HG03354 (cell line): ENCODE measurements at regions not wholly inside any gene's neighbourhood (a gene's known extent, or its start where the extent isn't known, plus 50 kb on each side); places are given as distances from the start of the nearest gene placed in this dataset.
A peak's percentile ranks its signal among the peaks of the same experiment; 100 is the strongest.
"Not testable (repeated sequence)": the region's sequence is repeated elsewhere in the genome, so short reads cannot be mapped to it uniquely, and the experiment has no call there.

Experiments
- ATAC-seq: cut with Tn5 transposase; IDR thresholded peaks from one replicate; pipeline ENCODE4 v1.9.1; 2021; ENCODE audit warnings: mild to moderate bottlenecking; ENCODE audit not compliant: unreplicated experiment, poor library complexity, severe bottlenecking

DNA sequence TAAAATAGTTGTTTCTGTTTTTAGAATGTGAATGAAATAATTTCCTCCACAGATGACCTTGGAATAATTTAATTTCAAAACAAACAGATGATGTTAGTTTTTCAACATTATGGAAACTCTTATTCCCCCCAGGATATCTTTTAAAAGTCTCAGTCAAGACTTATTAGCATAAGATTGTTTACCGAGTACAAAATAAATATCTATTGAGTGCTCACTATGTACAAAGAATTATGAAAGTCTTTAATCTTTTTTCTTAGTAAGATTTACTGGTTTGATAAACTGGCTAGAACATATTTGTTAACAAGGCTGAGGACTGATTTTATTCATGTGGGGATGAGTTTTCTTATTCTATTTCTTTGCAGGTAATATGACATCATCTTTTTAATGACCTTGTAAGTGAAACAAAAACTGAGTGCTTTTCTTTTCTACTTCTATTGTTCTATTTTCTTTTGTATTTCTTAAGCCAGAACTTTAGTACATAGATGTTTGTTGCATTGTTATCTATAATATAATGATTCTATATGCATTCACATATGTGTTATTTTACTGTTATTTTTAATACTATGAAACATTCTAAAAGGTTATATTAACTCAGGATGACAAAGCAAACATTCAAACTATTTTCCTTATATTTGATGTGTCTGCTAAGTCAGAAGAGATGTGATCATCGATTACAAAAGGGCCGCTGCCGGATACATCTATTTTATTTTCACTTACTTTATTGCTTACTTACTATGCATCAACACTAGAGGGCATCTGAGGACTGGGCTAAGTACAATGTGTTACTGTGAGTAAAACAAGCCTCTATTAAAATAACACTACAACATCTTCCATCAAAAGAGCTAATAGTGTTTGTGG is 111.0 kb upstream of the ARHGAP42 start:
- peak; percentile 90 for ATAC-seq

DNA sequence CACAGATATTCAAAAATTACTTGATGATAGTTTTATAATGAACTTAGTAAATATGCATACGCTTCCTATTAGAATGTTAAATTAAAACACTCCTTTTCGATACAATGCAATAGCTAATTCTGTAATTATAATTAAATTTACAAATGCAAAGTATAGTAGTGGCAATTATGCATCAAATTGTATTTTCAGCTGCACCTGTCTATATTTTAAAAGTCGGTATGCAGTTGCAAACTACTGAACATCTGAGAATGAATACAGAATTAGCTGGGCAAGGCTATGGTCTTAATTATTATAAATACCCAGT is 110.4 kb upstream of the ARHGAP42 start:
- no peak for ATAC-seq

DNA sequence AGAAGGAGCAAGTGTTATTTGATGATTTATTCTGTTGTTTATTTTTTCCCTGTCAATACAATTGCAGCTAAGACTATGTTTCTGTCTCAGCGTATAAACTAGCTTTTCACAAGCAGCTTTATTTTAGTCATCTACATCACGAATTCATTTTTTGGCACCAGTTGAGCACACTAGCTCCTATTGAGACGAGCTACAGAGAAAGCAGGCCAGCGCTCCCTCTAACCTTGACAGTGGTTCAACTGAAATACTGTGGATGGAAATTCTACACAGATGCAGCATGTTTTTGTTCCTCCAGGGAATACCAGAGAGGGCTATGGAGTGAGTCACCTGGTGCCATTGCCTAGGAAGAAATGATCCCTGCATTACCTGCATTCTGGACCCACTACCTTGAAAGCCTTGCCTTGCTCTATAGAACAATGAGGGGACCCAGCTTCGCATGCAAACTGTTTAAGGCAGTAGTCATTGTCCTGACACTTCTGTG is 108.2 kb upstream of the ARHGAP42 start:
- no peak for ATAC-seq

DNA sequence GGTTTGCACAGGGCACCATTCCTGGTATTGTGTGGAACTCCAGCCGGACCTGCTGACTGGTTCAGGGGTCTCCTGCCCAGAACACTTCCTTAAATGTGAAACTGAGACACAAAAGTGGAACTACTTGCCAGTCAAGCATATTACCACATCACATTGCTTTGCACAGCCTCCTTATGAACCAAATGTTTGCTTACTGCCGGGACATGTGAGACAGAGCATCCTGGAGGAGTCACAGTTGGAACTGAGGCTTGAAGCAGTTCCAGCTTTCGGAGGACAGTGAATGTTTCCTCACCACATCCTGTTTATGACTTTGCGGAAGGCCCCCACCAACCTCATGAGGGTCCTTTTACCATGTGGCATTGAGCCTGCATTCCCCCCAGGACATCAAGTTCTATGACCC is 105.8 kb upstream of the ARHGAP42 start:
- ATAC-seq, result no peak

DNA sequence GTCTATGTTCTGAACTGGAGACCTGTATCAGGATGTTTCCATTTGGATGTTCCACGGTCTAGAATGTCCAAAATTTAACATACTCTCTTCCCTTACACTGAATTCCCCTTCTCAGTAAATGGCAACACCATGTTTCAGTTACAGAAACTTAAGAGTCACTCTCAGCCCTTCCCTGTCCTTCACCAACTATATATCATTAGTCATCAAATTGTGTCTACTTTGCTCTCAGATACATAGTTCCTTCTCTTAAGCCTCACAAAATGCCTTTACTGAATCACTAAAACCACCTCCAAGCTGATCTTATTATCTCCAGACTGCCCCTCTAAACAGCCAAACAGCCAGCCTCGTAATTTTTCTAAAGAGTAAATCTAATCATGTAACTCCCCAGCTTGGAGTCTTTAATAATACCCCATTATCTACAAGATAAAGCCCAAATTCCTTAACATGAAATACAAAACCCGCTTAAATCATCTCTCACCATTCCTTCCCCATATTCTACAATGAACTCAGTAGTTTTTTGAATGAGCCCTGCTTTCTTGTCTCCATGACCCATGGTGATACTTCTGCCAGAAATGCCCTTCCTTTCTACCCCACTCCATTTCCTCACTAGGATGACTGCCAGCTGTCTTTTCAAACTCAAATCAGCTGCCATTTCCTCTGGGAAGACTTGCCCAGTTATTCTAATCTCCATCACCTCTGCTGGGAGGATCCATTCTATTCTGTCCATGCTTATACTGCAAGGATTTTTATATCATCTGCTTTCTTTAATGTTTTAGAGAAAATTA is 102.7 kb upstream of the ARHGAP42 start:
- ATAC-seq, result no peak

DNA sequence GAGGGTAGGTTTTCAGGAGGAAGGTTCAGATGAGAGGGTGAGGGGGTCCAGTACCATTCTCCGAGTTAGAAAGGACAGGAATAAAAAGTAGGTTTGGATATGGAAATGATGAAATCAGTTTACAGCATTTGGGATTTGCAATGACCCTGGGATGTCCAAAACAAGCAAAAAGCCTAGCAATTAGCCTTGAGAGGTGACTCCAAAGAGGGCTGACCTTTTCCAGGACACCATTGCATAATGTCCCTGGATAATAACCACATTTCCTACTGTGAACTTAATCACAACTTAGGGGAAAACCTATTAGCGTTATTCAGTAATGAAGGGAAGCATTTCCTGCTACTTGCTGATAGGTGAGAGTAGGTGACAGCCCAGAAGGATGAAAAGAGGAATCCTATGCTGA is 101.4 kb upstream of the ARHGAP42 start:
- ATAC-seq, result no peak

GRCh38 chr11:100586361-100587101 is 100.6 kb upstream of the ARHGAP42 start:
- ATAC-seq, result no peak

GRCh38 chr11:100592619-100593260 is 94.3 kb upstream of the ARHGAP42 start:
- no peak for ATAC-seq

DNA sequence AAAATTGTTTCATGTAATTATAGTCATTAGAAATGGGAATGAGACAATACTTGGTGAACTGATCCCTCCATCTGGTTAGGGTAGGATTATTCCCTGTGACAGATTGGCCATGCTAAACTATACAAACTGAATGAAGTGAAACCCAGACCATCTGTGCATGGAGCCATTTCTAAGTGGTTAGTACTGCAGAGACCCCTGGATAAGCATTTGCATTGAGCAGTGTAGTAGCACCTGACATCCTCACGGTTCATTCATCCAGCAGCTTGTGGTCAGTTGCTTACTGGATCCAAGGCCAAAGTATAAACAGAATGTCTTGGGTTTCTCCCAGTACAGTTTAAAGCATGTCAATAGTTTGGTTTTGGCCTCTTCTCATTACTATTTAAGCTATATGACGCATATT is 93.8 kb upstream of the ARHGAP42 start:
- ATAC-seq, result no peak

GRCh38 chr11:100594320-100594719 is 92.8 kb upstream of the ARHGAP42 start:
- no peak for ATAC-seq

DNA sequence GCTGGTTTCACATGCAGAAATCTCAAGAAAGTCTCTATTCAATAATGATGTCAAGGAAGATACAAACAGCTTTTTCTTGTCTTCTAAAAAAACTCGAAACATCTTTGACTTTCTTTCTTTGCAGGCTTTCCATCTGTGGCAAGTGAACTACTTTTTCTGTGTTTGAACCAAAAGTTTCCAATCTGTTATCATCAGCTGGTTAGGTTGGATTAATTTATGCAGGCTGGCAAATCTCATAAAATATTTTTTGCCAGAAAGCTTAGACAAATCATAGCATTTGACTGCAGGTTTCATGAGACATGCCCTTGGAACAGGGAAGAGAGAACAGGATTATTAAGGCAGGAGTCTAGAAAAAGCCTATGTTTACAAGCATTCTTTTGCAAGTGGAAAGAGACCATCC is 86.1 kb upstream of the ARHGAP42 start:
- no peak for ATAC-seq

DNA sequence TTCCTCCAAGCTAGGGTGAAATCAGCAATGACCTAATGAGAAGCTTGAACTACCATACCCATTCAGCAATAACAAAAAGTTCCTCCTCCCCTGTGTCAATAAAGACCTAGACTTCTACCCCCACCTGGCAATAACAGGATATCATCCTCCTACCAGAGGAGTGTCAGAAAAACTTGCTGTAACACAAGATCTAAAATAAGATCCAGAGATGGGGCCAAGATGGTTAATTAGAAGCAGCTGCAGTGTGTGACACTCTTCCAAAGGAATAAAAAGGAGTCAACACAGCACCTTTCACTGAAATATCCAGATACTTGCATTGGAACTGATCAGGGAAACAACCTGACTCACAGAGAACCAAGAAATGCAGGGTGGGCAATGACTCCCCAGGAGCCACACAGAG is 84.4 kb upstream of the ARHGAP42 start:
- no peak for ATAC-seq

GRCh38 chr11:100607761-100608160 is 79.3 kb upstream of the ARHGAP42 start:
- ATAC-seq, result not testable (repeated sequence)

- ATAC-seq, result peak; percentile 83
These were observed 74.3 kb upstream of the ARHGAP42 start for GRCh38 chr11:100612766-100613165.

GRCh38 chr11:100618914-100619313 is 68.2 kb upstream of the ARHGAP42 start:
- ATAC-seq, result no peak

DNA sequence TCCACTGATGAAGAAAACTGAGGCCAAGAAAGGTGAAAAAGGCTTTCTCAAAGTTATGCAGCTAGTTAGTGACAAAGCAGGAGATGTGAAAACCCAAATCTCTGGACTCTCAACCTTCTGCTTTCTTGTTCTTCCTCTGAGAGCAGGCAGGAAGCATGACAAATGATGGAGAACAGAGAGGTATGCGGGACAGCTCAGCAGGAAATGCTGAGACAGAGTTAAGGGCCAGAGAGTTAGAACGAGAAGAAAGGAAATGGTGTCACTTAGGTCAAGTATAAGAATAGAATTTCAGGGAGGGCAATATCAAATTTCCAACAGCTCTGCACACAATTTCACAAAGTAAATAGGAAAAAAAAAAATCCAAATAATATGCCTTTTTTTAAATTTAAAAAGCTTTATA is 67.6 kb upstream of the ARHGAP42 start:
- no peak for ATAC-seq

DNA sequence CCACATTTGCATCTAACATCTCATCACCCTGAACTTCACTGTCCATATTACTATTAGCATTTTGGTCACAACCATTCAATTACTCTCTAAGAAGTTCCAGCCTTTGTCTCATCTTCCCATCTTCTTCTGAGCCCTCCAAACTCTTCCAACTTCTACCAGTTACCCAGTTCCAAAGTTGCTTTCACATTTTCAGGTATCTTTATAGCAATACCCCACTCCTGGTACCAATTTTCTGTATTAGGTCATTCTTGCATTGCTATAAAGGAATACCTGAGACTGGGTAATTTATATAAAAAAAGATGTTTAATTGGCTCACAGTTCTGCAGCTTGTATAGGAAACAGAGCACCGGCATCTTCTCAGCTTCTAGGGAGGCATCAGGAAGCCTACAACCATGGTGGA is 64.7 kb upstream of the ARHGAP42 start:
- no peak for ATAC-seq

- ATAC-seq, result no peak
These were observed 62.7 kb upstream of the ARHGAP42 start for GRCh38 chr11:100624346-100624745.

- no peak for ATAC-seq
These were observed 62.0 kb upstream of the ARHGAP42 start for GRCh38 chr11:100625041-100625440.

GRCh38 chr11:100629671-100630070 is 57.4 kb upstream of the ARHGAP42 start:
- ATAC-seq, result no peak
